C4-2B (cell line): ENCODE measurements at regions not wholly inside any gene's neighbourhood (a gene's known extent, or its start where the extent isn't known, plus 50 kb on each side); places are given as distances from the start of the nearest gene placed in this dataset.

Experiments
- H3K27ac ChIP-seq: fragments of 450-650 bp; 2 replicates; pipeline ENCODE4 v1.5.1; 2017
- ZFX ChIP-seq: fragments of 450-650 bp; IDR thresholded peaks from 2 replicates; pipeline ENCODE4 v1.6.1; 2017
- TF ChIP-seq, protein P1 (sequence below): fragments of 450-650 bp; conservative IDR thresholded peaks from 2 replicates; pipeline ENCODE4 v1.5.1; 2017; ENCODE audit warnings: mild to moderate bottlenecking

GRCh38 chr7:41571573-41571972, 131.3 kb downstream of the INHBA start:
- no peak overlapping the region for H3K27ac ChIP-seq
- no peak for TF ChIP-seq ZFX
- TF ChIP-seq, protein P1, sequence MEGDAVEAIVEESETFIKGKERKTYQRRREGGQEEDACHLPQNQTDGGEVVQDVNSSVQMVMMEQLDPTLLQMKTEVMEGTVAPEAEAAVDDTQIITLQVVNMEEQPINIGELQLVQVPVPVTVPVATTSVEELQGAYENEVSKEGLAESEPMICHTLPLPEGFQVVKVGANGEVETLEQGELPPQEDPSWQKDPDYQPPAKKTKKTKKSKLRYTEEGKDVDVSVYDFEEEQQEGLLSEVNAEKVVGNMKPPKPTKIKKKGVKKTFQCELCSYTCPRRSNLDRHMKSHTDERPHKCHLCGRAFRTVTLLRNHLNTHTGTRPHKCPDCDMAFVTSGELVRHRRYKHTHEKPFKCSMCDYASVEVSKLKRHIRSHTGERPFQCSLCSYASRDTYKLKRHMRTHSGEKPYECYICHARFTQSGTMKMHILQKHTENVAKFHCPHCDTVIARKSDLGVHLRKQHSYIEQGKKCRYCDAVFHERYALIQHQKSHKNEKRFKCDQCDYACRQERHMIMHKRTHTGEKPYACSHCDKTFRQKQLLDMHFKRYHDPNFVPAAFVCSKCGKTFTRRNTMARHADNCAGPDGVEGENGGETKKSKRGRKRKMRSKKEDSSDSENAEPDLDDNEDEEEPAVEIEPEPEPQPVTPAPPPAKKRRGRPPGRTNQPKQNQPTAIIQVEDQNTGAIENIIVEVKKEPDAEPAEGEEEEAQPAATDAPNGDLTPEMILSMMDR: no peak

GRCh38 chr7:41570766-41571165, 132.1 kb downstream of the INHBA start:
- H3K27ac ChIP-seq: no peak overlapping the region
- TF ChIP-seq ZFX: no peak
- TF ChIP-seq, protein P1: no peak

DNA sequence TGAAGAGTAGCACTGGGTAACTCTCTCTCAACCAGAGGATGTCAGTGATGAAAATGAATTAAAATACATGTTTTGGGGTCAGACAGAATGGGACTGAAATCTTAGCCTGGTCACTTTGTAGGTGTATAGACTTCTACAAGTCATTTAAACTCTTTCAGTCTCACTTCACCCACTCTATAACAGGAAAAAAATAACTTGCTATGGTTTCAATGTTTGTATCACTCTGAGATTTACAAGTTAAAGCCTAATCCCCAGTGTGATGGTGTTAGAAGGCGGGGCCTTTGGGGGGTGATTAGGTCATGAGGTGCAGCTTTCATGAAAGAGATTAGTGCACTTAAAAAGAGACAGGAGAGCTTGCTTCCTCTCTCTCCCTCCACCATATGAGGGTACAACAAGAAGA, 134.8 kb downstream of the INHBA start:
- no peak for TF ChIP-seq ZFX
- TF ChIP-seq, protein P1: no peak
- no peak overlapping the region for H3K27ac ChIP-seq

- H3K27ac ChIP-seq: no peak overlapping the region
- TF ChIP-seq, protein P1: no peak
- TF ChIP-seq ZFX: no peak
Observed at GRCh38 chr7:41567731-41568114, 135.2 kb downstream of the INHBA start.

- no peak for TF ChIP-seq ZFX
- TF ChIP-seq, protein P1: no peak
- H3K27ac ChIP-seq: no peak overlapping the region
Observed at GRCh38 chr7:41567031-41567730, 135.7 kb downstream of the INHBA start.

DNA sequence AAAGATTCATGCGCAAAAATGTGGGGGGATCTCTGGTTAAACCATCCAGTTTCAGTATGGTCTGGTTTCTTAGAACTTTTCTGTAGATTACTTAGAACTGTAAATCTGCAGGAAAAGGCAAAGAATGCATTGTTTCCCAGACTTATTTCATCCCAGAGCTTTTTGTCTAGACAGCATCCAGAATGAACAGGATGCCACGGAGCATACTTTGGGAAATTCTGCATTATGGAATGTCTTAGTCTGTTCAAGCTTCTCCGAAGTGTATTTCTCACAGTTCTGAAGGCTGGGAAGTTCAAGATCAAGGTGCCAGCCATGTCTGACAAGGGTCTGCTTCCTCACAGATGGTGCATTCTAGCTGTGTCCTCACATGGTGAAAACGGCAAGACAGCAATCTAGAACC, 136.3 kb downstream of the INHBA start:
- no peak overlapping the region for H3K27ac ChIP-seq
- TF ChIP-seq, protein P1: no peak
- no peak for TF ChIP-seq ZFX

GRCh38 chr7:41565655-41566054, 137.2 kb downstream of the INHBA start:
- TF ChIP-seq ZFX: no peak
- TF ChIP-seq, protein P1: no peak
- no peak overlapping the region for H3K27ac ChIP-seq
